Fibroblast of peridontal ligament (primary cell): ENCODE measurements at regions not wholly inside any gene's neighbourhood (a gene's known extent, or its start where the extent isn't known, plus 50 kb on each side); places are given as distances from the start of the nearest gene placed in this dataset.
"Not testable (repeated sequence)": the region's sequence is repeated elsewhere in the genome, so short reads cannot be mapped to it uniquely, and the experiment has no call there.

Experiments
- DNase-seq: peaks from one replicate; pipeline ENCODE4 v3.0.0-alpha.2; 2010; ENCODE audit errors: extremely low read depth

DNA sequence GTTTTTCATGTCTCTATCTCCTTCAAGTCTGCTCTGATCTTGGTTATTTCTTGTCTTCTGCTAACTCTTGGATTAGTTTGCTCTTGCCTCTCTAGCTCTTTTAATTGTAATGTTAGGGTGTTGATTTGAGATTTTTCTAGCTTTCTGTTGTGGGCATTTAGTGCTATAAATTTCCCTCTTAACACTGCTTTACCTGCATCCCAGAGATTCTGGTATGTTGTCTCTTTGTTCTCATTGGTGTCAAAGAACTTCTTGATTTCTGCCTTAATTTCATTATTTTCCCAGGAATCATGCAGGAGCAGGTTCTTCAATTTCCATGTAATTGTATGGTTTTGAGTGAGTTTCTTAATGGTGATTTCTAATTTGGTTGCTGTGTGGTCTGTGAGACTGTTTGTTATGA, 128.5 kb upstream of the ZNF267 start:
- DNase-seq, result not testable (repeated sequence)

DNA sequence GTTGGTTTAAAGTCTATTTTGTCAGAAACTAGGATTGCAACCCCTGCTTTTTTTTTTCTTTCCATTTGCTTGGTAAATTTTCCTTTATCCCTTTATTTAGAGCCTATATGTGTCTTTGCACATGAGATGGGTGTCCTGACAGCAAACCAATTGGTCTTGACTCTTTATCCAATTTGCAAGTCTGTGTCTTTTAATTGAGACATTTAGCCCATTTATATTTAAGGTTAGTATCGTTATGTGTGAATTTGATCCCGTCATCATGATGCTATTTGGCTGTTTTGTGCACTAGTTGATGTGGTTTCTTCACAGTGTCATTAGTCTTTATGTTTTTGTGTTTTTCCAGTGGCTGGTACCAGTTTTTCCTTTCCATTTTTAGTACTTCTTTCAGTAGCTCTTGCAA, 127.7 kb upstream of the ZNF267 start:
- no peak for DNase-seq

DNA sequence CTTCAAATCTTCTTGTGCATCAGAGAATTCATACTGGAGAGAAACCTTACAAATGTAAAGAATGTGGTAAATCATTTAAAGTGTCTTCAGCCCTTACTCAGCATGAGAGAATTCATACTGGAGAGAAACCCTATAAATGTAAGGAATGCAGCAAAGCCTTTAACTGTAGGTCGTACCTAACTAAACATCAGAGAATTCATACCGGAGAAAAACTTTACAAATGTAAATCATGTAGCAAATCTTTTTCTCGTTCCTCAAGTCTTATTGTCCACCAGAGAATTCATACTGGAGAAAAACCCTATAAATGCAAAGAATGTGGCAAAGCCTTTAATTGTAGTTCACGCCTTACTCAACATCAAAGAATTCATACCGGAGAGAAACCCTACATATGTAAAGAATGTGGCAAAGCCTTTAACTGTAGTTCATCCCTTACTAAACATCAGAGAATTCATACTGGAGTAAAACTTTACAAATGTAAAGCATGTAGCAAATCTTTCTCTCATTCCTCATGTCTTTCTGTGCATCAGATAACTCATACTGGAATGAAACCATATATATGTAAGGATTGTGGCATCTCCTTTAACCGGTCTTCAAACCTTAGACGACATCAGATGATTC, 118.5 kb upstream of the ZNF267 start:
- DNase-seq, result no peak

DNA sequence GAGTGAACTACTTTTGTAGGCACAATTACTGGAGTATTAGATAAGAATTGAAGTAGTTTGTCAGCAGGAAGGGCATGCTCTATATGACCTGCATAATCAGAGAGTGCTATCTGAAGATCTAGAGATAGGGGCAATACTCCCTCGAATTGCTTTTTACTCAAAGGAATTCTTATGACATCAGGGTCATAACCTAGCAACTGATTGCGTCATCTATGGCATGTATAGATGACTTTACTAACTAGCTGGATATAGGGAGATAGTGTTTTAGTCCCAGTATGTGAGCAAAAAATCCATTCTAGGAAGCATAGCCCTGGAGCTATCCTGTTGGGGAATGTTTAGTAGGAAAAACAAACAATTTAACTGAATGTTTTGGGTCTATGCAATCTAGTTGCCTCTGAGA, 109.5 kb upstream of the ZNF267 start:
- no peak for DNase-seq

DNA sequence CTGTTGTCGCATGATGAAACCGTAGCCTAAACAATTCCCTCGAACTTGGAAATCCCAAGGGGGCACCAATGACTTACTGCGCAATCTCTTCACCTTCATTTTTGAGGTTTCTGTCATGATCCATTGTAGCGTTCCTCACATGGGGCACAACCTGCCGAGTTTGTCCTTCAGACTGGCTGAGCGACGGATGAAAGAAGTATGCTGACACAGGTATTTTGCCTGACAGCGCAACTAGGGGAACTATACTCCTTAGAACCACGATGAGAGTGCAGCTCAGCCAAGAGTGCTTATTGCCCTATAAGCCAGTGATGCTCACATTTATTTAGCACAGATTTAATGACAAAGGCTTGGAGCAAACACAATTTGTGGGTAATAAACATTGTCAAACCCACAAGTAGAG, 106.3 kb upstream of the ZNF267 start:
- no peak for DNase-seq

DNA sequence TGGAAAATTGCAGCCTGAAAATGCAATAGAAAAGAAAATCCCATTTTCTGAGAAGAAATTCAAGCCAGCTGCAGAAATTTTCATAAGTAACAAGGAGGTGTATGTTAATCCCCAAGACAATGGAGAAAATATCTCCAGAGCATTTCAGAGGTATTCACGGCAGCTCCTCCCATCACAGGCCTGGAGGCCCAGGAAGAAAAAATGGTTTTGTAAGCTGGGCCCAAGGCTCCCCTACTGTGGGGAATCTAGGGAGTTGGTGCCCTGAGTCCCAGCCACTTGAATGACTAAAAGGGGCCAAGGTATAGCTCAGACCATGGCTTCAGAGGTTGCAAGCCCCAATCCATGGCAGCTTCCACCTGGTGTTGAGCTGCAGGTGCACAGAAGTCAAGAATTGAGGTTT, 93.3 kb upstream of the ZNF267 start:
- DNase-seq, result no peak

DNA sequence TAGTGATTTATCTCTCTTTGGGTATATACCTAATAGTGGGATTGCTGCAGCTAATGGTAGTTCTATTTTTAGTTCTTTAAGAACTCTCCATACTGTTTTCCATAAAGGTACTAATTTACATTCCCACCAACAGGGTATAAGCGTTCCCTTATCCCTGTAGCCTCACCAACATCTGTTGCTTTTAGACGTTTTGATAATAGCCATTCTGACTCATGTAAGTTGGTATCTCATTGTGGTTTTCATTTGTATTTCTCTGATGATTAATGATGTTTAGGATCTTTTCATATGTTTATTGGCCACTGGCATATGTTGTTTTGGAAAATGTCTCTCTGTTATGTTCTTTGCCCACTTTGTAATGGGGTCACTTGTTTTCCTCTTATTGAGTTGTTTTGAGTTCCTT, 88.5 kb upstream of the ZNF267 start:
- no peak for DNase-seq

DNA sequence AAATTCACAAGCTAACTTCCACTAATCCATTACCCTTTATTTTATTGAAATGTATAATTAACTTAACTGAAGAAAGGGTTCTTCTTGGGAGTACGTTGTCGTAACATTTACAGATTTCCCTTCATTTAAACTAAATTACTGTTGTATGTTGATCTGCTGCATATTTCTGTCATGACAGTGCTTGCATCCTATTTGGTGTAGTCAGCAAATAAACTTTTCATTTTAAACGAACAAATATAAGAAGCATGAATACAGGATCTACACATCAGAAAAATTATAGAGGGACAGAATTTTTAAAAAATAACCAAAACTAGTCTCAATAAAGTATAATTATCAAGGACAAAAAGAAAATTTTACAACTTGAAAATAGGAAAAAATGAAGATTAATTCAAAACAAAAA, 66.5 kb upstream of the ZNF267 start:
- DNase-seq, result no peak

DNA sequence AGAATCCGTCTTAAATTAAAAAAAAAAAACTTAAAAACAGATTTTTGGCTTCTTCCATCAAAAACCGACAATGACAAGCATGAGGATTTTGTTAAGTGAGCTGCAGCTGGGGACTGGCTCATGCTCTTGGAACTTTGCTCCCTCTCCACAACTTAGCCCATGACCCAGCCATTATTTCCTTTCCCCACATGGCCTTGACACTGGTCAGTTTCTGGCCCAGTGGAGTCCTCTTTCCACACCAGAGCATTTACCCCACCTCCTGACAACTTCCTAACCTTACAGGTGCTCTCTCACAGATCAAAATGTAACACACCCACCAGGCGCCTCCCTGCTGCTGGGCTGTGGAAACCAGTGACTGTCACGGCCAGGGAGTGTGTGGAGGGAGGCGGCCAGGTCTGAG, 62.7 kb upstream of the ZNF267 start:
- DNase-seq, result no peak

DNA sequence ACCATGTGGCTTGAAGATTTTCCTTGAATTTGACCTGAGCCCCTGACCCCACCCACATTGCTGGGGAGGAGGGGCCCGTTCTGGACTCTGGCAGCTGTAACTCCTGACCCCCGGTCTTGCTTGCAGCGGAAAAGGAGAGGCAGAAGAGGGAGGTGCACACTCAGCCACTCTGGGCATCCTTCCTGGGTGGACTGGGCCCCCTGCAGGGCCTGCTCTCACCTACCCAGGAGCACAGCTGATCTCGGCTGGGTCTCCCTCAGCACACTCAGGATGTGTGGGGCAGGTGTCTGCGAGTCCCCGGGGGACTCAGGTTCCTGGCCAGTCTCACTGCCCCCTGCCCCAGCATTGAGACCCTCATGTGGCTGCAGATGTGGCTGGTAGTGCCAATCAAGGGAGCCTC, 57.5 kb upstream of the ZNF267 start:
- not testable (repeated sequence) for DNase-seq

DNA sequence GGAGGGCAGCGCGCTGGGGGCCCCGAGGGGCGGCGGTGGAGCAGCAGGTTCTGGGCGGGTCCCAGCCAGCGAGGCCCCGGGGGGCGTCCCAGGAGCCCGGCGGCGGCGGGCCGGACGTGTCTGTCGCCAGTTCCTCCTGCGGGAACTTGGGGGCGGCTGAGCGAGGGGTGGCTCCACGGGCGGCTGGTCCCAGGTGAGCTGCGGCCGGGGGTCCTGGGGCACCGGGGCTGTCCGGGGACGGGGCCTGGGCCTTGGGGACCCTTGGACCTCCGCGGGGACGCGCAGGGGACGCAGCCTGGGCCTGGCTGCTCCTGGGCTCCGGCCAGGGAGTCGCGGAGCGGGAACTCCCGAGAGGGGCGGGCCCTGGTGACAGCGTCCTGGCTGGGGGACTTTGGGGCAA, 54.2 kb upstream of the ZNF267 start:
- DNase-seq, result no peak

DNA sequence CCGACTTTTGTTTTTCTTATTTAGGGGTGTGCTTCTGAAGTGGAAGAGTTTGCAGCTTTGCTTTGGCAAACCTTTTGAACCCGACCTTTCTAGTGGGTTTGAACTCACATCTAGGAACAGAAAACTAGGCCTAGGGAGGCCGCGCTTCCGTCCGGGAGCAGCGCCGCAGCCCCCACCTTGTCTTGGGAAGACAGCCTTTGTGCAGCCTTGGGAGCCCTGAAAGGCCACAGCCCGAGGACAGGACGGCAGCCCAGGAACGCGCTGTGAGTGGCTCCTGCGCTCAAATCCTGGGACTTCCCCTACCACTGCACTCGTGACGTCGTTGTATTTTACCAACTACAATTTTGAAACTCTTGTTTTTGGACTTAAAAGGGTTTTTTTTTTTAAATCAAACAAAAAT, 53.7 kb upstream of the ZNF267 start:
- no peak for DNase-seq
